DMS53 (cell line): ENCODE measurements at regions not wholly inside any gene's neighbourhood (a gene's known extent, or its start where the extent isn't known, plus 50 kb on each side); places are given as distances from the start of the nearest gene placed in this dataset.

Experiments used
- DNase-seq: peaks from one replicate; lab custom pipeline; 2025; lab: John Stamatoyannopoulos, UW

- DNase-seq, result peak; percentile 93
These were observed 162.6 kb upstream of the AKR1E2 start for GRCh38 chr10:4663162-4663992.

DNA sequence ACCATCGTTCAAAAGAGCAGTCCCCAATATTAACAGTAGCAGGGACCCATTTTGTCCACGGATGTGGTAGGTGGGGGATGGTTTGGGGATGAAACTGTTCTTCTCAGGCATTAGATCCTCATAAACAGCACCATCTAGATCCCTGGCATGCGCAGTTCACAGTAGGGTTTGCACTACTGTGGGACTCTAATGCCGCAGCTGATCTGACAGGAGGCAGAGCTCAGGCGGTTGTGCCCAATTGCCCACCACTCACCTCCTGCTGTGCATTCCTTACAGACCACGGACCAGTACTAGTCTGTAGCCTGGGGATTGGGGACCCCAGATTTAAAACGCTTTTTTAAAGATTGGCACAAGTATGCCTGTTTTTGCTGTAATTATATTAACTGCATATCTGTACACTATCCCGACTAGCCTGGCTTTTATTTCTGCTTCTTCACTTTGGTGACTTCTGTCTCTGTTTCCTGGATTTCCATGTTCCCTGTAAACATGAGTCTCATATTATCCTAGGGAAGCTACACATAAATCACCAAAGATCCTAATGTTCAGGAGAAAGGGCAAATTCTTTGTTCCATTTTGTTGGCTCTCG lies 163.3 kb upstream of the AKR1E2 start:
- DNase-seq, result peak; percentile 61

DNA sequence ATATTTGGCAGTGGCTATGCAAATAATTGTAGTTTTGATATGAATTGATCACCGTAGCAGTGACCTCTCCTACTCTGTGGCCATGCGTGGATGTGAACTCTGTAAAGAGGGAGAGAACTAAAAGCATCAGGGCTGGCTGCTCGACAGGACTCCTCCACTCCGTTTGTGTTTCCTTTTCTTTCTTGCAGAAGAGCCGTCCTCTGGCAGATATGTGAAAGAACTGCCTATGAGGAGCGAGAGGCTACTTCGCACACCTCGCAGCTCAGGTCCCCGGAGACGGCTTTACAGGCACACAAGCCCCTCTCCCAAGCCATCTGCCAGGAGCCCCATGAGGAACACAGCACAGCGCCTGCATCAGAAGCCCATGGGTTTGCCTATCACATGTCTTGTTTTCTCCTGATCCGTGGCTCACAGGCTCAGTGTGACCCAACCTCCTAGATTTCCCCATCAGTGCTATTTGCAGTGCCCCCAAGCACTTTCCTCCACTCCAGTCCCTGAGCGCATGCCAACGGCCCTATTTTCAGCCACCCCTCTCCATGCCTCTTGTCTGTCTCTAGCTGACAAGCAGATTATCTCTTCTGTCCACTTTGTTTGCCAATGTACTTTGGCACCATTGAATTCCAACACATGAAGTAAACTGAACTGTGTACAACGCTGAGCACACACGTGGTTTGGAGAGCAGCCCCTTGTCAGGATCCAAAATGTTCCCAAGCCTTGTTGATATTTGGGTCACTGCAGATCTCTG lies 164.3 kb upstream of the AKR1E2 start:
- DNase-seq, result peak; percentile 28

GRCh38 chr10:4658777-4659176 lies 167.2 kb upstream of the AKR1E2 start:
- no peak for DNase-seq

- DNase-seq, result peak; percentile 82
These were observed 169.3 kb upstream of the AKR1E2 start for GRCh38 chr10:4656576-4657194.

DNA sequence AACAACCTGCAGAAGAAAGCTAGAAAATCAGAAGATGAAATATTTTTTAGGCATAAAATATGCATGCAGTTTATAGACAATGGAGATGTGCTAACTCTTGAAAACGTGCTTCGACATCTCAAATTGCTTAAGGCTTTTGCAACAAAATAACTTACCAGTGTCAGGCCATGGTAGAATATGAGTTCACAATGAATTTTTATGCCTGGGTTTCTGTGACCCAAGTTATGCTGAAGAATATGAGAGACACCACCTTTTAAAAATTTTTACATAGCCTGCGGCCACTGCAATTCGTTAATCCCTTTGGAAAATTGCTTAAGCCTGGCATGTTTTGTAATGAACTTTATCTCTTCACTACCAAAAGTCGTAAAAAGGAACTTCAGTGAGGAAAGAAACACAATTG lies 170.1 kb upstream of the AKR1E2 start:
- DNase-seq, result no peak

DNA sequence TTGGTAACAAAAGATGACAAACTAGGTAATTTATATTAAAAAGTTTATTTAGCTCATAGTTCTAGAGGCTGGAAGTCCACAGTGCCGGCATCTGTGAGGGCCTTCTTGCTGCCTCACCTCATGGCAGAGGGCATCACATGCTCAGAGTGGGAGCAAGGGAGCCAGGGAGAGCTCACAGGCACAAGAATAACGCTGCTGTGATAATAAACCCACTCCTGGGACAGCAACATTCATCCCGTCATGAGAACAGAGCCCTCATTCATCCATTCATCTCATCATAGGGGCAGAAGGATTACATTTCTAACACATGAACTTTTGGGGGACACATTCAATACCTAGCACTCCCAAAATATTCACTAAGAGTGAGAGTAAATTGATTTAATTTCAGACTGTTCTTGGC lies 170.6 kb upstream of the AKR1E2 start:
- no peak for DNase-seq

- no peak for DNase-seq
These were observed 171.5 kb upstream of the AKR1E2 start for GRCh38 chr10:4654496-4654895.

GRCh38 chr10:4653160-4653559 lies 172.8 kb upstream of the AKR1E2 start:
- no peak for DNase-seq

DNA sequence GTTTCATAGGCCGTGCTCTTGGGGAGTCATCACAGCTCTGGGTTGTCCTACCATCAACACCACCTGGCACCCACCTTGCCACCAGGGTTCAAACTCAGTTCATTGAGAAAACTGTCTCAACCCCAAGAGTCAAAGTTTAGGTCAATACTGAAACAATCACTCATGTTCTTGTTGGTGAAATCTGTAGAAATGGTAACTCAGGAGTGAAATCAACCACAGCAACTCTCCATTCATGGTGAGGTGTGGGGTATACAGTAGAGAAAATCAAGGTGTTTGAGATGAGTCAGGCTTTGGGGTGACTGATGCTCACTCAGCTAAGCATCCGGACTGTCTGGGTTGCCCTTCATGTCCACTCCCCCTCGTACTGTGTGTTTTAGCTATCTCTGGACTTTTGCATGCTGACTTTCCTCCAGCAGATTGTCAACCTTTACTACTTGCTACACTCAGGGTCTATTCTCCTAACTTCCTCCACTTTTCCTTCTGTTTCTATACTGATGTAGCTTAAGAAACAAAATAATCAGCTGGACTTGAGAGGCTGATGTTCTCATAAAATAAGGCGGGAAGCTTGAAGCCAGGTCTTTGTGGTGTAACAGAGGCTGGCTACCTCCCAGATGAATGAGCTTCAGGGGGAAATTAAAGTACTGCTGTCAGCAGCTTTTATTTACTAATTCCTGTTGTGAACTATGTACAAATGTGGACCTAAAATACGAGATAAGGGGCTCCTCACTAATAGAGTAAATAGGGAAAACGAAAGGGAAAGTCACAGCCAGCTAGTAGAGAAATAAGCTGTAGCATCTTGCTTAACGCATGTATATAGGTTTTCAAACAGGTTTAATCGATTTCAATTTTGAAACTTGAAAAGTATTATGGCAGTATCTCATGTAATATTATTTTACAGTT lies 173.6 kb upstream of the AKR1E2 start:
- no peak for DNase-seq

DNA sequence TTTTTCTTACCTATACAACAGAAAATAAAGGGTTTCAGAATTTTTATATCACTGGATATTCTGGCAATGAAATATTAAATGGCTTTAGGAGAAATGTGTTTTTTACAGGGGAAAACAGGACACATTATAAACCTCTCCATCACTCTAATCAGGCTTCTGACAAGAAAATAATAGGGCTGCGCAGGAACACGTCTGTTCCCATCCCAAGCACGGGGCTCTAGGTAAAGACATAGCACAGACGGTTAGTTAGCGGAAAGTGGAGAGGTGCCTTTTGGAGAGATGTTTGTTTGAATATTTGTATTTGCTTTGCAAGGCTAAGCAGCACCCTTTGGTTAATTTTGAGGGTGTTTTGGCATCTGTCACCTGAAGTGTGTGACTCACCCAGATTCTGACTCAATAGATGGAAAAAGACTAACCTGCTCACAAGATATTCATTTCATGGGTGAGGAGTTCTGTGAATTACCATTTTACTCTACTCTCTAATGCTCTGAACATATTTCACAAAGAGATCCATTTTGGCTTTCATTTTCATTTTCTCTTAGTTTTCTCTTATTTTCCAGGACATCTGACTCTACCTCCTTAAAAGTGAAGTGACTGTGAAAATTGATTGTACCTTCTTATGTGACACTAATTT lies 174.5 kb upstream of the AKR1E2 start:
- peak; percentile 63 for DNase-seq

- DNase-seq, result peak; percentile 49
These were observed 175.4 kb upstream of the AKR1E2 start for GRCh38 chr10:4650582-4650981.

GRCh38 chr10:4649886-4650508 lies 176.0 kb upstream of the AKR1E2 start:
- DNase-seq, result peak; percentile 45

DNA sequence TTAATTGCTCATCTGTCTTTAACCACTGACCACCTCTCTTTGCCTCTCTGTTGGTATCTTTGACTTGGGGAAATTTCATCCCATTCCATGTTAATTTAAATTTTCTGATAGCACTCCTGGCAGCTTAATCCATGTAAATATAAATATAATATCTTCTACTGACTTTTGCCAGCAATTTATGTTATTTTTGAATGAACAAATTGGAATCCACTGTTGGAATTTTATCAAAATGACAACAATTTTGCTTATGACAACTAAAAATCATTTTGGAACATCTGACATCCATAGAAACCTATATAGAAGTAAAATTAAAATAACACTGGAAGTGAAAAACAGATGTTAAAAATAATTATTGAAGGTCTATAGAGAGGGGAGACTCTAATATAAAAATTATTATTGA lies 176.5 kb upstream of the AKR1E2 start:
- DNase-seq, result no peak

GRCh38 chr10:4648999-4649398 lies 177.0 kb upstream of the AKR1E2 start:
- no peak for DNase-seq

DNA sequence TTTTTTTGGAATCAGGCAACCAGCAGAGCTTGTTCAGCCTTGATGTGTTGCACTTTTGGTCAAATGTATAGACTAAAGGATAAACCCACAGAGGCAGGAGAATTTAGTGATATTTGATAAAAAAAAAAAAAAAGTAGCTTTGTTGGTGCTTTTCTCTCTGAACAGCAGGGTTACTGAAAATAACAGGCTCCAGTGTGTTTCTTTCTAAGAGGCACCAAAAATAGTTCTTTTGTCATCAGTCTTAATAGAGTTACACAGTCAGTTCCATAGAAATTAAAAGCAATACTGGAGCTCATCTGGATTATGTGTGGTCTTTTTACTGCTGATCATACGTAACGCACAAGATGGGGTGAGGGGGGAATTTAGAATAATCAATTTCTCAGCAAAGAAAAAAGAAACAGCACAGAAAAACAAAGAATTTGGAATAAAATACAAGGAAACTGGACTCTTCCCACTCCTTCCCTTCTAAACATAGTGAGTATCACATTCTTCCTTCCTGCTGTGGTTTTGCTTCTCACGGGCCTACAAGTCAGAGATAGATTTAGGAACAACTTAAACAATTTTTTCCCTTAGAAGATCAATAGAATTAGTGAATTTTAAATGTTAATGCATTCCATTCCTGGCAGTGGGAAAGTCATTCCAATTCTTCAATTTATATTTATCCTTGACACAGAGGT lies 178.8 kb upstream of the AKR1E2 start:
- DNase-seq, result no peak

DNA sequence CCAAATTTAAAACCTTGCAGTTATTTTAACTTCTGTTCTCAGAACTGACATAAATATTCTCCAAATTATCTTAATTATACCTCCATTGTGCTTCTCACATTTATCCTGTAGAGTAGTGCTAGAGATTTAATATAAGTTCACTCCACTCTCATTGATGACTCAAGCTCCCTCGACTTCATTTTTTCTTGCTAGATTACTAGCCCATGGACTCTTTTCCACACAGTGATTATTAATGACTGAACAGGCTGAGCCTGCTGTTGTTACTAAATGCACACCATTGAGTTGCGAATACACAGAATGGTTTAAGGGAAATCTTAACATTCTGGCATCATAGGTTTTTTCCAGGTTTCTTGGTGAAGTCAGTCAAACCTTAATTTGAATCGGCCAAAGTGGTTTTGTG lies 179.5 kb upstream of the AKR1E2 start:
- no peak for DNase-seq

GRCh38 chr10:4645836-4646235 lies 180.2 kb upstream of the AKR1E2 start:
- no peak for DNase-seq

DNA sequence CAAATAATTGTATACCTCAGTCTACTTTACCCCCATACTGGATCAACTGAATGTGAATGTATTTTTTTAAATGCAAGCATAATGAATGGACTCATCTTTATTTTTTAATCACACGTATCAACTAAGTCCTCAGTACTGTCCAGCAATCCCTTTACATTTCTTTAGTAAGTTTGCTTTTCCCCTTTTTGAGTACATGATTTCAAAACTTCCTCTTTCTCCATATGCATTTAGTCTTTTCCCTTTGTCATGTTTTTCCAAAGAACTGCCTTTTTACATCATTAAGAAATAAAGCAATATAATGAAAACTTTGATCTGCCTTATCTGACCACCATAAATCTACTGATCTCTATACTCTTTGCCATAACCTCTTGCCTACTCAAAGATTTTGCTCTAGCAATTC lies 182.5 kb upstream of the AKR1E2 start:
- no peak for DNase-seq

- no peak for DNase-seq
These were observed 186.0 kb upstream of the AKR1E2 start for GRCh38 chr10:4639960-4640359.
